CD4-positive, alpha-beta T cell treated with Interleukin-12 subunit alpha and Interleukin-12 subunit beta, for 1 hour (primary cell): ENCODE measurements at regions not wholly inside any gene's neighbourhood (a gene's known extent, or its start where the extent isn't known, plus 50 kb on each side); places are given as distances from the start of the nearest gene placed in this dataset.

ENCODE experiments used
- DNase-seq: peaks from one replicate; pipeline ENCODE4 v3.0.0-alpha.2; 2020

DNA sequence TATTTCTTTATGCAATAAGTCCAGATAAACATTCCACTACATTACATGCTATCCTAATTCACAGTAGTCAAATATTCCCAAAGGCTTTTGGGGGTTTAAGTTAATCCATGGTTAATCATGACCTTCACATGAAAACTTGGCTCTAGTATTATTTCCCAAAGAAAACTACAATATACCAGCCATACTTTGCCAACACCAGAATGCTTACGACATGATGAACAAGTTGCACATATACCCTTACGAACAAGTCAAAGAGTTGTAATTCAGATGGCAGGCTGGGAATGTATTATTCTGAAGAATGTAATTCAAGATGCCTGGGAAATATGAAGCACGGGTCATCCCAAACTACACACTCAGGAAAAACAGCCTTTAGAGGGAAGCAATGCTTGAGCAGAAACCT lies 499.6 kb downstream of the PPARGC1A start:
- DNase-seq: no peak

DNA sequence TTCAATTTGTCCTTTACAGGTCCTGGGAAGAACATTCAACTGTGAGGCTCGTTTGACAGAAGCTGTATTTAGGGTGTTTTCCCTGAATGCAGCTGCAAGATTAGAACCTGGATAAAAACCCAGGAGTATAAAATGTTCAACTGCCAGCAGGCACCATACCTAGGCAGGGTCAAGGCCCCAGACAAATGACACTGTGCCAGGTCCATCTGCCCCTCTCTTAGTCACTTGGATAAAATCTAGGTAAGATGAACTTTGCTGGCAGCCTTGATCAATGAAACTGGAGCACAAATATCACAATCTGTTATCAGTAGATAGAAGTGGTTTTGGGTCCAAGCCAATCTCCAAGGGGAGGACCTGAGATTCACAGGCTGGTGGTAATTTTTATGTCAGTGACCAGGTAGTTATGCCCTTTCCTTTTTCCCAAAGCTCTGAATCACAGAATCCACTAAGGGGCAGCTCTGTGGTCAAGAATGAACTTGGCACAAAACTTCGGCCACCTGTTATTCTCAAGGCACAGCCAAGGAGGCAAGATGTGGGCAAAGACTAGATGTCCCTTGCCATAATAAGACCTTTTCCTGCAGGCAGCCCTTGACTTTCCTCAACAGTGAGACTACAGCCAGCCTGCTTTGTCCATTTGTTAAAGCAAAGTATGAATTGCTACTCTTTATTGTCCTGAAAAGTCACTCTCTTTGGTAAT lies 501.0 kb downstream of the PPARGC1A start:
- no peak for DNase-seq

DNA sequence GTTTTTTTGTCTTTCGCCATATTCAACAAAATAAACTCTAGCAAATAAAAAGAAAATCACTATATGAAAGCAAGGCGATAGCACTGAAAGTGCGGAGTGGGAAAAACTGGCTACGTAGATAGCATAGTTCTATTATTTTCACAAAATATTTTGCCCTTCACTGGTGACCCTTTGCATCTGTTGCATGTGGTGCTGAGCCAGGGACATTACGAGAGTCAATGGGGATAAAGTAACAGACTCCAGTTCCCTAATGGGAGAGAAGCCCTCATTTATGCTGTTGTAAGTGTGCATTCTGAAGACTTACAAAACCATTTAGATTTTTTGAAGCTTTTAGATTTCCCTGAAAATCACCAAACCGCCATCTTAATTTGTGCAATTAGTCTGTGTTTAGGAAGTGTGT lies 501.6 kb downstream of the PPARGC1A start:
- DNase-seq: no peak

DNA sequence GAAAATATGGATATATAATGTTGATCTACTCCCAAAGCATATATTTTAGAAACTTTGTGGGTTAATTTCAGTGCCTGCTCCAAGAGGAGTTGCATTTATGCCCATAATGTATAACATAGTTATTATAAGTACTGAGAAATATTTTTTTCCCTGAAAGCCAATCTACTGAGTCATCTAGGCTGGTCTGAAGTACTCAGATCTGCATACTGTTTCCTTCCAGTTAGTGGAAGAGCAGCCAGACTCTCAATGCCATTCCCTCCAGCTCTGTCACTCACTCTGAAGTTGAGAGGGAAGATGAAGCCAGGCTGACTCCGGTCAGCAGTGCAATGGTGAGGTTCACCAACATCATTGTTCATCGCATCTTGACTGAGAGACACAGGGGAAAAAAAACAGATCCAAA lies 505.1 kb downstream of the PPARGC1A start:
- DNase-seq: no peak

DNA sequence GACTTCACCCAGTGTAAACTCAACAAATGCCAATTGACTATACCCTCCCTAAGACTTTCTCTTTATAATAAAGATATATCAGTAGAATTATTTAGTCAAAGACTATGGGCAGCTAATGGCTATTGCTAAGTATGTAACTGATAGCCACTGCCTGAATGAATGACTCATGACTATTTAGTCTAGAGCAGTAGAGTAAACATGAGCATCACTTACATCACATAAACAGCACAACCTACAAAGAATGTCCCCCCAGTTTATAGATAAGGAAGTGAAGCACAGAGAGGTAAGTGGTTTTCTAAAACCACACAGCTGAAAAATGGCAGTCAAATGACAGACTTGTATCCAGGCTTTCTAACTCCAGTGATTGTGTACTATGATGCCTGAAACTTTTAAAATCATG lies 507.0 kb downstream of the PPARGC1A start:
- DNase-seq: no peak

DNA sequence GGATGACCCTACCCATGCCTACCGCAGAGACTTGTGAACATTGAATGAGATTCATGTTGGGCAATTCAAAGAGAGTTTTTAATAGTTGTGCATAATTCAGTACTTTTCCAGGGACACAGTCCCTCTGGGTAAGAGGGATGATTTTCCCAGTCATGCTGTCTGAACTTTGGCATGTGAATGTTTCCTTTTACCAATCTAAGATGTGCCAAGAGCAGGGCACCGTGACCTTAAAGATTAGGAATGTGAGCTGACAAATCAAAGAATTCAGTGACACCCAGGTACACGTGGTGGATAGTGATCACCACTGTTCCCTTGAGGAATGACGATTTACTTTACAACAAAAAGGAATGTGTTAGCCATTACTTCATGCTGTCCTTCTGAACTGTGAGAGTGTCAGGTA lies 515.6 kb downstream of the PPARGC1A start:
- no peak for DNase-seq

DNA sequence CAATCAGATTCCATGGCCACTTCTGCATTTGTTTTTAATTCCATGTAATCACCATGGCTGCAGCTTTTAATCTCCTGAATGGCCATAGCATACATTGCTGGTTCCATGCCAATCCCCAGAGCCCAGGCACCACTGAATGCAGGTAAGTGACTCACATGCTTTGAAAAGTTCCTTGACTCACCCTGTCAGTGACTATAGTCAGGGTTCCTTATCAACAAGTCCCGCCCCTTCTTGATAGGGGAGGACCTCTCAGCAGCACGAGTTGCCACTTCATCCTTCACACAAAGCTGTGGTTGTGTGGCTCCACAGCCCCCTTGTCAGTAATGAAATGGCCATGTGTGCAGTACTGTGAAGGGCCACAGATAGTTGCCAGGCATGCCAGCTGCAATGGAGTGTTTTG lies 516.6 kb downstream of the PPARGC1A start:
- DNase-seq: no peak

DNA sequence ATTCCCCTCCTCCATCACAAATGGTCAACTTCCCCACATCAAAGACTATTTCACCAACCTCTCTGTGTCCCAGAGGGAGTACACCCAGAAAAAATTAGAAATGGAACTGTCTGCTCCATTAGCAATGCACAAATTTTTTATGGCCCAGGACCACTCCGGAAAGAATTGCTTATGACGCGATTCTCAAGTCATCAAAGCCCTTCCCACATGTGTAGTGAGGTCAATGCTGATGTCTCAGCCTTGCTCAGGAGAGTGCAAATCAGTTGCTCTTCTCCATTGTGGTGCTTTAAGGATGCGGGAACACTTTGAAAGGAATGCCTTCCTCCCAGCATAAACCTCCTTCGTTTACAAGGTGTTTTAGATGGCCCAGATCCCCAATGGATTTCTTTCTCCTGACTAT lies 518.3 kb downstream of the PPARGC1A start:
- DNase-seq: no peak

DNA sequence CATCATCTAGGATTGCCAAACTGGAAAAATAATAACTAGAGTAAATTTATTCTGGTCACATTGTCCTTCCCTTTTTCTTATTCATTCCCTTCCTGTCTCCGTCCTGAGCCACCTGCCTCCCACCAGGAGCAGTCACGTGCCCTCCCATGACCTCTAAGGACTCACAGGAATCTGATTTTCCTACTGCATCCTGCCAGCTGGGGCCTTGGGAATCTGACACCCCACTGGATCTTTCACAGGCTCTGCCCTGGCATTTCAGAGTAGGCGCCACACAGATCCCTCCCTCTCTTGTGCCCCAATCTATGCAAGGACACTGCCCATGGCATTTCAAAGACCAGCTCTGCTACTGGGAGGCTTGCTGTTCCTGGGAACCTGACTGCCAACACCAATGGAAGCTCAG lies 520.5 kb downstream of the PPARGC1A start:
- DNase-seq: no peak

DNA sequence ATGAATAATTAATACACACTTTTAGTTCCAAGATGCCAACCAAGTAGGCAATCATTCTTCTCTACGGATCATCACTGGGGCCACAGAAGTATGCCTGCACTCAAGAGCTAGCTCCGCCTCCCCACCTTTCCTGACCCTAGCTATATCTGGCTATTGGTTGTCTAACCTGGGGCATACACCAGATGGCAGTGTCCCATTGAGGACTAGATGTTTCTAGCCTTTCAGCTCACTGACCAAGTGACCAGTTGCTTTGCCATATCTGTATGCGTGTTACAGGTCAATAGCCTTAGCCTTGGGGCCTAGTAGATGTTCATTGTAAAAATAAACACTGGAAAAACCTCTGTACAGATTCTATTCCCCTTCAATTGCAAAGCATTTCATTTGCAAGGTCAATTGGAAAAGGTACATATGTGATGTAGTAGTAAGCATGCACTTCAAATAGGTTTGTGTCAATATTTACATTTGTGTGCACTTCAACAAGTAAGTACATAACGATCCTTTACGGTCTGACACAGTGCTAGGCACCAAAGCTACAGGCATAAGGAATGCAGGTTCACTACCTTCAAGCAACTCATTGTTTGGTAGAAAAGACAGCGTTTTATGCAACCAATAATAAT lies 521.7 kb downstream of the PPARGC1A start:
- DNase-seq: no peak

DNA sequence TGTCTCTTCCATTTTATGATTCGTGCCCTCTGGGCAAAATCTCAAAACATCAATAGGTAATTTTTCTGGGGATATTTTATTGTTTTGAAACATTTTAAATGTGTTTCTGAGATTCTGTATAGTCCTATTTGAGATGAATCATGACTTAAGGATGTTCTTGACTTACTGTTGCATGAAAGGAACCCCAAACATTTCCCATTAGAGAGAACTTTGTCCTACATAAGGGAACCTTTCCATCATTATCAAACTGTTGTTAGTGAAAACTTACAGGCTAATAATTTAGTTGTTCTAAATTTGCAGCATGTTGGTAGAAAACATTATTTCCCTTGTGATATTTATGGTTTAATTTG lies 523.3 kb downstream of the PPARGC1A start:
- no peak for DNase-seq

DNA sequence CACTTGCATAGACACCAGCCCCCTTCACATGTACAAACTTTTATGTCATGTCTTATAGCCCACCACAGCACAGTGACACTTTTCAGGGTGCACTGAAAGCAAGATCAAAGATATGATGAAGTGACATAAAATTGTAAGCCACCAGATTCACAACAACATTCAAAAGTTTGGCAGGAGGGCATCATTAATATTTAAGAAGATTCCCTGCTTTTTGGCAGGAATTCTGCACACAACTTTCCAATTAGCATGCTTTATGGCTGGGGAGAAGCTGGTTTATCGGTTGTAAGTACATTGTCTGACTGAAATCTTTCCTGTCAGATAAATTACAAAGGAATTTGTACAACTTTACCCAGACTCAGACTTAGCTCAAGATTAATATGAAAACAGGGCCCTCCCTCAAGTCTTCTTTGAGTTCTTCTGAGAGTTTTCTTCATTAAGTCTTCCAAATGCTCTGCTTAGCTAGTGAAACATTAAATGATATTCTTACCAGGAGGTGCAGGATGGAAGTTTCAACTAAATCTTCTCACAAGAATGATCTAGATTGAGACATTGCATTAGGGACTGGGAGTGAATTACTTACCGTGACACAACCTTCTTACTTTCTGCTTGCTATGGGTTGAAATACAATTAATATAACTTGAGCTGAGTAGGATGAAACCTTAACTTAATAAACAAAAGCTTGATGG lies 523.8 kb downstream of the PPARGC1A start:
- DNase-seq: no peak

DNA sequence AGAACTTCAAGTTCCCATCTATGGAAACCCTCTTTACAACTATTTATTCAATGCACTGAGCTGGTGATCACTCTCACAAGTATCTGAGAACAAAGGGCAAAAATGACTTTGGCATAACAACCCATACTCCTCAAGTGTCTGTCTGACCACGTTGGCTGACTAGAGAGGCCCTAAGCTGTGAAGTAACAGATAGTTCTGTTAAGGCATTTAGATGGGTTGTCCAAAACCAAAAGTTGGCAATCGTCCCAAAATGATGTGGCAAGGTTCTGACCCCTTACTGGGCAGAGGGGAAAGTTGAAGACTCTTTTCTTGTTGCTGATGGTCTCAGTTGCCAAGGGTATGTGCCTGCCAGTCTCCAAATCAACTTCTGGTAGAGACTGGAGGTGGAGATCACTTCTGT lies 524.8 kb downstream of the PPARGC1A start:
- DNase-seq: no peak

DNA sequence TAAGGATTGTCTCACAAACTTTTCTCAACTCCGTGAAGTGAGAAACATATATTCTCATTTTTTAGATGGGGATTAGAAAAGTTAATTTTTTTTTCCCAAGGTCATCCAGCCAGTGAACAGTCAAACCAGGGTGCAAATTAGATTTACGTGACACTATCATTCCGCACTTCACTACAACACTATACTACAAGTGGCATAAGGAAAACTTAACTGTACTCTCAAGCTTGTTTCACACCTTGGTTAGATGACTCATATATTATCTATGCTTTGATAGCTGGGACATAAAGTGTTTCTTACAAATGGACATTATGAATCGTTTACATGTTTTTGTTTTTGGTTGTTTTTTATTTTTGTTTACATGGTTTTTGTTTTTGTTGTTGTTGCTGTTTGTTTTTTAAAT lies 525.7 kb downstream of the PPARGC1A start:
- no peak for DNase-seq

DNA sequence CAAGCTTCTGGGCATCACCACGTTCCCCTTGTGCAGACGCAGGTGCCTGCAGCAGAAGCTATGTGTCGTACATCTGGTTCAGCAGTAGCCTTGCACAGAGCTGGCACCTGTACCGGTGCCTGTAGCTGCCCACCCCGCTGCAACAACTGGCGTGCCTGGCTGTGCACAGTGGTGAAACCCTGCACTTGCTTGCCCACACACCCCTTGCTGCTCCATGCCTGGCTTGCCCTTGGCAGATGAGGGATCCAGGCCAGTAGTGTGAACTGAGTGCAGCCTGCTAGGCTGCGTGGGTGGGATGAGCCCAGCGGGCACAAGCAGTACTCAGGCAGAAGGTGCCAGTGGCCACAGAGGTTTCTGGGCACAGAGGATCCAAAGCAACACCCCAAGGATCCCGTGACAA lies 528.4 kb downstream of the PPARGC1A start:
- DNase-seq: no peak

DNA sequence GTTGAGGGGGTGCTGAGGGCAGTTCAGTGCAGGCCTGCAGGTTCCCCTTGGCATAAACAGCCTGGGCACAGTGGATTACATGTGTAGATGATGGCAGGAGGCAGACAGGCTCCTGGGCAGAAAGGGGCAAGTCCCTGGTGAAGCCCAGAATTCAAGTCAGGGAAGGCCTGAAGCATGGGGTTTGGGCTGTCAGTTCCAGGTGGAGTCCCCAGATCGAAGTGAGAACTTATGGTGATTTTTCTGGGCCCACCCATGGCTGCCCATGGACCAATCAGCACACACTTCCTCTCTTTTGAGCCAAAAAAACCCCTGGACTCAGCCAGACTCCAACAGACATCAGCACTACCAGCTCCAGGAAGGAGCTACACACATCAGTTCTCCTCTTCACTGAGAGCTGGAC lies 529.1 kb downstream of the PPARGC1A start:
- DNase-seq: no peak

DNA sequence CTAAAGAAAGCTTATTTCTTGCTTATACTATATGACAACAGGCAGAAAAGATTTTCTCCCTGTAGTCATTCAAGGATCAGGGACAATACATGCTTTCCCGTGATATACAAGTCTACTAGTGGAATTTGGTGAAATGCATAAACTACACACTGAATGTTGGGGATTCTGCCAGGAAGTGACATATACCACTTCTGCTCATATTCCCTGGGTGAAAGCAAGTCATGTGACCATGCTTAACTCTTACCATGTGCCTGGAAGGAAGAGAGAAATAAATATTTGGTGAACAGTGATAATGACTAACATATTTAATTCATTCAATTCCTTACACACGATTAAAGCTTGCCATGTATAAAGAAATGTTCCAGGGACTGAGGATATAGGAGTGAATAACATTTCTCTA lies 534.6 kb downstream of the PPARGC1A start:
- DNase-seq: no peak

DNA sequence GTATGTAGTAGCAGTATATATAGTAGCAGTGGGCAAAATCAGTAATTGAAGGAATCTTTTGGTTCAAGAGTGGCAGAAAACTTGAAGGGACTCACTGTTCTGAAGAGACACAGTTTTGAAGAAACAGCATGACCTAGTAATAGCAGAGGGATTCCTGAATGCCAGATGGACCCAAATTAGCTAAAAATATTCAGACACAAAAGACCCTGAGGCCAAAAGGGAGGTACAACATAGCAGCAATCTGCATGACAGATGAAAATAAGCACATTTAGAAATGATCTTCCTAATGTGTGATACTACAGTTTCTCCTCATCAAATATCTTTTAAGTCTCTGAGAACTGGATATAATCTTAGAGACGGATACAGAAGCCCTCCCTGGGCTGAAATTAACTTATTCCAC lies 536.6 kb downstream of the PPARGC1A start:
- DNase-seq: no peak

DNA sequence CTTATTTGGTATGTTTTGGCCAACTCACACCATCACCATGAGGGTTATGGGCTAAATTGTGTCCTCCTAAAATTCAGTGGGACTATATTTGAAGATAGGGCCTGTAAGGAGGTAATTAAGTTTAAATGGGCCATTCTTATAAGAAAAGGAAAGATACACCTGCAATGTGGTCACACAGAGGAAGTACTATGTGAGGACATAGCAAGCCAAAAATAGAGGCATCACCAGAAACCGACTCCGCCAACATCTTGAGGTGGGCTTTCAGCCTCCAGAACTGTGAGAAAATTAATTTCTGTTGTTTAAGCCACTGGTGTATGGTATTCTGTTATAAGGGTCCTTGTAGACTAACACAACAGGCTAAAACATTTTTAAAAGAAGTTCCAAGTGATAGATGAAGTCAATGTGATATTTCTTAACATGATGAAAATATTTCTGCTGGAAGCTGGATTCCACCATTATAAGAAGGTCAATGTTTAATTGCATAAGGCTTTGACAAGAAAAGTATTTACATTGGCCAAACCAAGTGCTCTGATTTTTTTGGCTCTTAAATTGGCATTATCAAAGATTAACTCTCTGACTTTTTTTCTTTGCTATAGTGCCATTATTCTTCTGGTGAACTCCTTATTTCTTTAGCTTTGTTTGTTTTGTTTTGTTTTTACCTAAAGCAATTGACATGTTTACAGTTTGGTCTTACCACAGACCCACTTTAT lies 540.9 kb downstream of the PPARGC1A start:
- DNase-seq: no peak

DNA sequence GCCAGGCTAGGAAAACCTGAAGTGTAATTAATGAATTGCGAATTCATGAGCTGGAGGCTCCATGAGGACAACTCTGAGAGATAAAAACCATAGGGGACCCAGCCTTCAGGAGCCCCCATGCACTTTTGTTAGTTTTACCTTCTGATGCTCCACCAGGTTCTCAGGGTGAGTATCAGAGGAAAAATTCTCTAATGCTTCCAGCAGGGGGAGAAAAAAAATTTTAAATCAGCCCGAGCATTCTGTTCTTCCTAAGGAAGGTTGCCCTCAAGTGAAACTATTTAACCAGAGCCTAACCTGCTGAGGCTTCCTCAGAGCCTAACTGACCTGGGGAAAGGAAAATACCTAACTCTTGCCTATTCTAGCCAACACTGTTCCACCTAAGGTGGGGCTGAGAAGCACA lies 552.6 kb downstream of the PPARGC1A start:
- no peak for DNase-seq

DNA sequence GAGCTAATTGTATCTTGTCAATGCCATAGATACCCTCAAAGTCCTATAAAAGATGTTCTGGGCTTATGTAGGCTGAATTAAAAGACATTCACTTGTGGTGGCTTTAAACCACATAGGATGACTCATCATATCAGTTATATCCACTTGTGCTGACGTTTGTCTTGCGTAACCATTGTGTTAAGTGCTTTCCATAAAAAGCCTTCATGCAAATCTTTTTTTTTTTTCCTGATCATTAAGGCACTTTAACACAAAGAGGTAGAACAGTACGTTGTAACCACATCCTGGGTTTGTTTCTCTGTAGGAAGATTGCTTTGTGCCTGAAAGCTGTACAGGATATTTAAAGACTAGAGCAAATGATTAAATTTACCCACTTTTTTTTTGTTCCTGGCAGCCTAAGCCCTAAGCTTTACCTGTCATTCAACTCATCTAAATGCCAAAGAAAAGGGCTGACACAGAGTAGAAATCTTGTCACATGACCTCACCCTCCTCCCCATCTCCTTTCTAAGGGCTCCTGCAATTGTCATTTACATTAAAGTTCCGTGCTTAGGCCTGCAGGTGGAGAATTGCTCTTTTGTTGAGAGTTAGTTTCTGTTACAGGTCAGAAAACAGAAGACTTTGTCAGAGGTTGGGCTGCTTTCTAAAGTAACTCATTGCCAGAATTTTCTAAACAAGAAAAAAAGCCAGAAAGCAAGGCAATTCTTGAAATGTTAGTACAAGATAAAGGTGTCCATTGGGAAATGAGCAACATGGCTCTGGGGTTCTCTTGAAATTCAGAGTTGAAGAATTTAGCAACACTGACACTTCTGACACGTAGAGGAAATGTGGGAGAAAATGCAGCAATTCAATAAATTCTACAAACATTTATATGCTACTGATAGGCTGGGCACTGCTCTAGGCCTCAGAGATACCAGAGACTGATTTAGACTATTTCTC lies 555.6 kb downstream of the PPARGC1A start:
- peak; percentile 59 for DNase-seq

DNA sequence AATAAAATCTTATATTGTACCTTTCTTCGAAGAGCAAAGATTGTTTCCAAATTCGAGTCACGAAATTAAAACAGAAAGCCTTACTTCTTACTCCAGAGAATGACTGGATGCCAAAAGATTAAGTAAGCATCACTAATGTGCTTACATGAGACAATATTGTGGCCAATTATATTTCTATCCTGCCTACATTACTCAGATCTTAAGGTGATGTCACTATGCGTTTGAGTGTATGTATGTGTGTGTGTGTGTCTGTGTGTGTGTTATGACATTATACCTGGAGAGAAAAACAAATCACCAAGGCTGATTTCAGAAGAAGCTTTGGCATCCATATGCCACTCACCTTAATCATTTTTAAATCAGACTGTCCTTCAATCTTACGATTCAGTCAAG lies 556.3 kb downstream of the PPARGC1A start:
- peak; percentile 42 for DNase-seq

DNA sequence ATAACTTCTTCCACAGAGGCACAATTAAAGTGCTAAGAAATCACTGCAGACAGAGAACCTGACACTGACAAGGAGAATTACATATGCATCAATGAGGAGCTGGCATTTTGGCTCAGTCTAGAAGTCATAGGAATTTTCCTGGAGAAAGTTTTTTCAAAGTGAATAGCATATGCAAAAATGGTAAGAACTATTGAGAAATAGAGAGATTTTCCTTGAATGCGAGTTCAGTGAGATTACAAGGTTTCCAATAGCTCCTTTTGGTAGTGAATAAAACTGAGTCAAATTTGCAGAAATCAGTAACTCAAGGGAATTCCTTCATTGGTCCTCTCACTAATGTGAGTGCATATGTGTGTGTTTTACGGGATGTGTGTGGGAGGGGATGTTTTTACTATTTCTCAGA lies 557.5 kb downstream of the PPARGC1A start:
- DNase-seq: no peak
